WTC11 (cell line): ENCODE measurements at regions not wholly inside any gene's neighbourhood (a gene's known extent, or its start where the extent isn't known, plus 50 kb on each side); places are given as distances from the start of the nearest gene placed in this dataset.

Source experiments
- ATAC-seq: fragments of 200-7000 bp; cut with Tn5 transposase; 2 replicates; pipeline ENCODE4 v1.10.0; 2021; ENCODE audit warnings: mild to moderate bottlenecking, moderate library complexity
- CTCF ChIA-PET: fragments of 300-600 bp; sonication (Branson Sonifier 250); formaldehyde crosslinking; loops from one replicate; lab custom pipeline; 2021; ENCODE audit warnings: antibody characterized with exemption; lab: Charles Lee
- POLR2A ChIA-PET: fragments of 350-600 bp; sonication (Branson Sonifier 250); formaldehyde crosslinking; loops from one replicate; lab custom pipeline; 2021; ENCODE audit warnings: antibody characterized with exemption; lab: Charles Lee
- DNase-seq: peaks from one replicate; pipeline ENCODE4 v3.0.0; 2021; ENCODE audit warnings: low spot score
- H3K27ac Mint-ChIP-seq: 2 replicates; pipeline ENCODE4 v1.8.0; 2021; ENCODE audit warnings: mixed read lengths
- H3K27me3 Mint-ChIP-seq: 2 replicates; pipeline ENCODE4 v1.8.0; 2021; ENCODE audit warnings: low read depth, mild to moderate bottlenecking, moderate library complexity, mixed read lengths
- H3K36me3 Mint-ChIP-seq: 2 replicates; pipeline ENCODE4 v1.8.0; 2021; ENCODE audit warnings: mixed read lengths
- H3K4me1 Mint-ChIP-seq: 2 replicates; pipeline ENCODE4 v1.8.0; 2022; ENCODE audit warnings: mixed read lengths
- H3K4me3 Mint-ChIP-seq: 2 replicates; pipeline ENCODE4 v1.8.0; 2021; ENCODE audit warnings: mild to moderate bottlenecking, moderate library complexity, mixed read lengths
- H3K9me3 Mint-ChIP-seq: 2 replicates; pipeline ENCODE4 v1.8.0; 2021; ENCODE audit warnings: mixed read lengths
- ATF2 ChIP-seq: sonication (generic); formaldehyde crosslinking; IDR thresholded peaks from 2 replicates; pipeline ENCODE4 v1.8.1; 2022; ENCODE audit warnings: low read depth, missing genetic modification reagents, borderline replicate concordance
- ATF6 ChIP-seq: sonication (generic); formaldehyde crosslinking; IDR thresholded peaks from 2 replicates; pipeline ENCODE4 v1.8.1; 2023; ENCODE audit warnings: mild to moderate bottlenecking, missing genetic modification reagents
- CDX4 ChIP-seq: fragments of 250-450 bp; sonication (Bioruptor Pico); IDR thresholded peaks from 2 replicates; pipeline ENCODE4 v1.9.0; 2021; ENCODE audit warnings: moderate library complexity, mild to moderate bottlenecking, inconsistent platforms, borderline replicate concordance
- CREB1 ChIP-seq: sonication (generic); formaldehyde crosslinking; IDR thresholded peaks from 2 replicates; pipeline ENCODE4 v1.8.0; 2023; ENCODE audit warnings: mild to moderate bottlenecking, missing genetic modification reagents
- ERG ChIP-seq: fragments of 250-450 bp; sonication (Bioruptor Pico); IDR thresholded peaks from 2 replicates; pipeline ENCODE4 v1.8.0; 2021; ENCODE audit warnings: mild to moderate bottlenecking
- ESRRA ChIP-seq: sonication (generic); formaldehyde crosslinking; IDR thresholded peaks from 2 replicates; pipeline ENCODE4 v1.8.1; 2022; ENCODE audit warnings: mild to moderate bottlenecking, missing genetic modification reagents, borderline replicate concordance
- GABPB1 ChIP-seq: sonication (generic); formaldehyde crosslinking; IDR thresholded peaks from 2 replicates; pipeline ENCODE4 v1.8.1; 2023; ENCODE audit warnings: mild to moderate bottlenecking, missing genetic modification reagents
- HMGA2 ChIP-seq: fragments of 250-450 bp; sonication (Bioruptor Pico); IDR thresholded peaks from 2 replicates; pipeline ENCODE4 v1.4.0; 2021; ENCODE audit warnings: mild to moderate bottlenecking, moderate library complexity
- HMGXB4 ChIP-seq: sonication (generic); formaldehyde crosslinking; IDR thresholded peaks from 2 replicates; pipeline ENCODE4 v1.8.1; 2023; ENCODE audit warnings: mild to moderate bottlenecking, moderate library complexity, missing genetic modification reagents
- IRF2 ChIP-seq: sonication (generic); formaldehyde crosslinking; IDR thresholded peaks from 2 replicates; pipeline ENCODE4 v1.8.0; 2022; ENCODE audit warnings: low read depth, missing genetic modification reagents, borderline replicate concordance
- JAZF1 ChIP-seq: fragments of 250-450 bp; sonication (Bioruptor Pico); IDR thresholded peaks from 2 replicates; pipeline ENCODE4 v1.9.0; 2021; ENCODE audit warnings: moderate library complexity, mild to moderate bottlenecking, inconsistent platforms
- NFATC4 ChIP-seq: fragments of 250-450 bp; sonication (Bioruptor Pico); IDR thresholded peaks from 2 replicates; pipeline ENCODE4 v1.9.0; 2021; ENCODE audit warnings: mild to moderate bottlenecking
- NR1H2 ChIP-seq: sonication (generic); formaldehyde crosslinking; IDR thresholded peaks from 2 replicates; pipeline ENCODE4 v1.9.0; 2021; ENCODE audit warnings: mild to moderate bottlenecking, moderate library complexity, missing genetic modification reagents
- NR2C2 ChIP-seq: sonication (generic); formaldehyde crosslinking; IDR thresholded peaks from 2 replicates; pipeline ENCODE4 v1.8.0; 2022; ENCODE audit warnings: mild to moderate bottlenecking, missing genetic modification reagents
- PRRX2 ChIP-seq: fragments of 250-450 bp; sonication (Bioruptor Pico); IDR thresholded peaks from 2 replicates; pipeline ENCODE4 v1.8.0; 2021; ENCODE audit warnings: mild to moderate bottlenecking
- RORB ChIP-seq: fragments of 250-450 bp; sonication (Bioruptor Pico); IDR thresholded peaks from 2 replicates; pipeline ENCODE4 v1.9.0; 2021; ENCODE audit warnings: mild to moderate bottlenecking
- SMAD4 ChIP-seq: sonication (generic); formaldehyde crosslinking; IDR thresholded peaks from 2 replicates; pipeline ENCODE4 v1.8.0; 2022; ENCODE audit warnings: mild to moderate bottlenecking, missing genetic modification reagents
- TEAD1 ChIP-seq: sonication (generic); formaldehyde crosslinking; IDR thresholded peaks from 2 replicates; pipeline ENCODE4 v1.8.0; 2022; ENCODE audit warnings: mild to moderate bottlenecking, missing genetic modification reagents
- TEAD4 ChIP-seq: sonication (generic); formaldehyde crosslinking; IDR thresholded peaks from 2 replicates; pipeline ENCODE4 v1.8.0; 2022; ENCODE audit warnings: mild to moderate bottlenecking, missing genetic modification reagents
- USF2 ChIP-seq: sonication (generic); formaldehyde crosslinking; IDR thresholded peaks from 2 replicates; pipeline ENCODE4 v1.8.1; 2023; ENCODE audit warnings: mild to moderate bottlenecking, missing genetic modification reagents, moderate library complexity
- ZNF138 ChIP-seq: sonication (generic); formaldehyde crosslinking; conservative IDR thresholded peaks from 2 replicates; pipeline ENCODE4 v1.8.1; 2022; ENCODE audit warnings: mild to moderate bottlenecking, moderate library complexity, missing genetic modification reagents
- ZNF263 ChIP-seq: sonication (generic); formaldehyde crosslinking; IDR thresholded peaks from 2 replicates; pipeline ENCODE4 v1.8.1; 2022; ENCODE audit warnings: low read depth, mild to moderate bottlenecking, moderate library complexity, missing genetic modification reagents
- ZNF317 ChIP-seq: sonication (generic); formaldehyde crosslinking; IDR thresholded peaks from 2 replicates; pipeline ENCODE4 v1.8.1; 2023; ENCODE audit warnings: low read depth, mild to moderate bottlenecking, moderate library complexity, missing genetic modification reagents, borderline replicate concordance
- ZNF423 ChIP-seq: fragments of 250-450 bp; sonication (Bioruptor Pico); IDR thresholded peaks from 2 replicates; pipeline ENCODE4 v2.1.2; 2022; ENCODE audit warnings: mild to moderate bottlenecking, moderate library complexity
- ZNF671 ChIP-seq: fragments of 250-450 bp; sonication (Bioruptor Pico); IDR thresholded peaks from 2 replicates; pipeline ENCODE4 v1.8.0; 2021; ENCODE audit warnings: mild to moderate bottlenecking
- TF ChIP-seq, protein P1 (sequence below): fragments of 250-450 bp; sonication (Bioruptor Pico); IDR thresholded peaks from 2 replicates; pipeline ENCODE4 v2.1.2; 2022; ENCODE audit warnings: mild to moderate bottlenecking, moderate library complexity
- TF ChIP-seq, protein P2 (sequence below): fragments of 250-450 bp; sonication (Bioruptor Pico); IDR thresholded peaks from 2 replicates; pipeline ENCODE4 v1.9.0; 2021; ENCODE audit warnings: mild to moderate bottlenecking

DNA sequence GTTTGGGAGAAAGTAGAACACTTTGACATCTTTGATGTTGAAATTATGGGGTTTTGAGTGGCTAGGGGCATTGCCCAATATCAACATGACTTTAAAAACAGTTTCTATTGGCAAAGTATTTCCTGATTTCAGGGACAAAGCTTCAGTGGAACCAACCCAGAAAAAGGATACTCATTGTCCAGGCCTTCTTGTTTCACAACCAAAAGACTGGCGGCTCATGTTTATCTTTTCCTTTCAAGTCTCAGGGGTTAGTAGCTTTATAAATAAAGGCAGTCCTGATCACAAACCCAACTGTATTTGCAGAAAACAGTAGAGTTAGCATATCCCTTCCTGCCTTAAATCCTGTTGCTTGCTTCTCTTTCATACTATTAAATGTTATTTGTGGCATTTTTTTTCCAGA, 119.1 kb downstream of the SLITRK2 start:
- Mint-ChIP-seq H3K4me3 (no peak overlapping the region), H3K4me1 (no peaks in the 10 kb centered on the region), H3K27ac (no peak overlapping the region), H3K27me3 (no peaks in the 10 kb centered on the region), H3K36me3 (peaks cover 21% of the 10 kb centered on the region), H3K9me3 (peaks cover 33% of the 10 kb centered on the region)
- ChIA-PET POLR2A (no interaction called here), CTCF (no interaction called here)
- TF ChIP-seq, protein P1, sequence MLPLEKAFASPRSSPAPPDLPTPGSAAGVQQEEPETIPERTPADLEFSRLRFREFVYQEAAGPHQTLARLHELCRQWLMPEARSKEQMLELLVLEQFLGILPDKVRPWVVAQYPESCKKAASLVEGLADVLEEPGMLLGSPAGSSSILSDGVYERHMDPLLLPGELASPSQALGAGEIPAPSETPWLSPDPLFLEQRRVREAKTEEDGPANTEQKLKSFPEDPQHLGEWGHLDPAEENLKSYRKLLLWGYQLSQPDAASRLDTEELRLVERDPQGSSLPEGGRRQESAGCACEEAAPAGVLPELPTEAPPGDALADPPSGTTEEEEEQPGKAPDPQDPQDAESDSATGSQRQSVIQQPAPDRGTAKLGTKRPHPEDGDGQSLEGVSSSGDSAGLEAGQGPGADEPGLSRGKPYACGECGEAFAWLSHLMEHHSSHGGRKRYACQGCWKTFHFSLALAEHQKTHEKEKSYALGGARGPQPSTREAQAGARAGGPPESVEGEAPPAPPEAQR (CRISPR knock-in tag): no peak
- TF ChIP-seq ESRRA (CRISPR knock-in tag) (no peak), IRF2 (CRISPR knock-in tag) (no peak), CREB1 (CRISPR knock-in tag) (no peak), TEAD4 (CRISPR knock-in tag) (no peak), CDX4 (CRISPR knock-in tag) (no peak), TEAD1 (CRISPR knock-in tag) (no peak), NFATC4 (CRISPR knock-in tag) (no peak), ATF6 (CRISPR knock-in tag) (no peak), ZNF423 (CRISPR knock-in tag) (no peak), NR2C2 (CRISPR knock-in tag) (no peak), HMGA2 (CRISPR knock-in tag) (no peak), USF2 (CRISPR knock-in tag) (no peak), ZNF138 (no peak), SMAD4 (CRISPR knock-in tag) (no peak), ZNF317 (no peak), GABPB1 (no peak), RORB (no peak)
- TF ChIP-seq, protein P2, sequence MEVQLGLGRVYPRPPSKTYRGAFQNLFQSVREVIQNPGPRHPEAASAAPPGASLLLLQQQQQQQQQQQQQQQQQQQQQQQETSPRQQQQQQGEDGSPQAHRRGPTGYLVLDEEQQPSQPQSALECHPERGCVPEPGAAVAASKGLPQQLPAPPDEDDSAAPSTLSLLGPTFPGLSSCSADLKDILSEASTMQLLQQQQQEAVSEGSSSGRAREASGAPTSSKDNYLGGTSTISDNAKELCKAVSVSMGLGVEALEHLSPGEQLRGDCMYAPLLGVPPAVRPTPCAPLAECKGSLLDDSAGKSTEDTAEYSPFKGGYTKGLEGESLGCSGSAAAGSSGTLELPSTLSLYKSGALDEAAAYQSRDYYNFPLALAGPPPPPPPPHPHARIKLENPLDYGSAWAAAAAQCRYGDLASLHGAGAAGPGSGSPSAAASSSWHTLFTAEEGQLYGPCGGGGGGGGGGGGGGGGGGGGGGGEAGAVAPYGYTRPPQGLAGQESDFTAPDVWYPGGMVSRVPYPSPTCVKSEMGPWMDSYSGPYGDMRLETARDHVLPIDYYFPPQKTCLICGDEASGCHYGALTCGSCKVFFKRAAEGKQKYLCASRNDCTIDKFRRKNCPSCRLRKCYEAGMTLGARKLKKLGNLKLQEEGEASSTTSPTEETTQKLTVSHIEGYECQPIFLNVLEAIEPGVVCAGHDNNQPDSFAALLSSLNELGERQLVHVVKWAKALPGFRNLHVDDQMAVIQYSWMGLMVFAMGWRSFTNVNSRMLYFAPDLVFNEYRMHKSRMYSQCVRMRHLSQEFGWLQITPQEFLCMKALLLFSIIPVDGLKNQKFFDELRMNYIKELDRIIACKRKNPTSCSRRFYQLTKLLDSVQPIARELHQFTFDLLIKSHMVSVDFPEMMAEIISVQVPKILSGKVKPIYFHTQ (CRISPR knock-in tag): no peak
- ATAC-seq (no peak), DNase-seq (no peak)

- H3K4me3 Mint-ChIP-seq: no peak overlapping the region
- ChIA-PET CTCF (no interaction called here), POLR2A (no interaction called here)
- H3K9me3 Mint-ChIP-seq: peaks cover 46% of the 10 kb centered on the region
- no peaks in the 10 kb centered on the region; the same call in 1 of the 2 replicates for H3K27me3 Mint-ChIP-seq
- no peaks in the 10 kb centered on the region for H3K4me1 Mint-ChIP-seq
- peaks cover 29% of the 10 kb centered on the region for H3K36me3 Mint-ChIP-seq
- DNase-seq (no peak), ATAC-seq (no peak)
- no peak overlapping the region for H3K27ac Mint-ChIP-seq
- no peak for TF ChIP-seq ZNF671
- no peak for TF ChIP-seq JAZF1 (CRISPR knock-in tag)
- no peak for TF ChIP-seq PRRX2 (CRISPR knock-in tag)
- TF ChIP-seq CREB1 (CRISPR knock-in tag): no peak
- no peak for TF ChIP-seq ERG (CRISPR knock-in tag)
- TF ChIP-seq ATF2: no peak
- no peak for TF ChIP-seq NR1H2 (CRISPR knock-in tag)
- no peak for TF ChIP-seq ZNF263 (CRISPR knock-in tag)
- TF ChIP-seq HMGXB4: no peak
Measured at GRCh38 chrX:145949056-145949455, 131.4 kb downstream of the SLITRK2 start.
